C4-2B (cell line): ENCODE measurements at regions not wholly inside any gene's neighbourhood (a gene's known extent, or its start where the extent isn't known, plus 50 kb on each side); places are given as distances from the start of the nearest gene placed in this dataset.

Source experiments
- ZFX ChIP-seq: fragments of 450-650 bp; IDR thresholded peaks from 2 replicates; pipeline ENCODE4 v1.6.1; 2017
- TF ChIP-seq, protein P1 (sequence below): fragments of 450-650 bp; conservative IDR thresholded peaks from 2 replicates; pipeline ENCODE4 v1.5.1; 2017; ENCODE audit warnings: mild to moderate bottlenecking

DNA sequence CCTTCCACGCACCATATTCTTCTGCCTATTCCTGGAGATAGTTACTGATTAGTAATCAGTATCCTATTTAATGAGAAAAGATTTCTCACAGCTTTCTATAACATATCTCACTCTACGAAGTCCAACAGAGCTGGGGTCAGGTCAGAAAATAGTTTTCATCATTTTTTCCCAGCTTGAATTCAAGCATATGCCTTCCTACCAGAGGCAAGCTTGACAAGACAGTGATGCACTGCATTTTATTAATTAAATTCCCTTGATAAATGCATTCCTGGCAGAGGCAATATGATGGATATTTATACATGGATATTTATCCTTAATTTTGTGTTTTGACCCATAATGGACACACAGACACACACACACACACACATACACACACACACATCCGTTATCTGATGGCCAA lies 961.4 kb downstream of the EPHA3 start:
- TF ChIP-seq, protein P1, sequence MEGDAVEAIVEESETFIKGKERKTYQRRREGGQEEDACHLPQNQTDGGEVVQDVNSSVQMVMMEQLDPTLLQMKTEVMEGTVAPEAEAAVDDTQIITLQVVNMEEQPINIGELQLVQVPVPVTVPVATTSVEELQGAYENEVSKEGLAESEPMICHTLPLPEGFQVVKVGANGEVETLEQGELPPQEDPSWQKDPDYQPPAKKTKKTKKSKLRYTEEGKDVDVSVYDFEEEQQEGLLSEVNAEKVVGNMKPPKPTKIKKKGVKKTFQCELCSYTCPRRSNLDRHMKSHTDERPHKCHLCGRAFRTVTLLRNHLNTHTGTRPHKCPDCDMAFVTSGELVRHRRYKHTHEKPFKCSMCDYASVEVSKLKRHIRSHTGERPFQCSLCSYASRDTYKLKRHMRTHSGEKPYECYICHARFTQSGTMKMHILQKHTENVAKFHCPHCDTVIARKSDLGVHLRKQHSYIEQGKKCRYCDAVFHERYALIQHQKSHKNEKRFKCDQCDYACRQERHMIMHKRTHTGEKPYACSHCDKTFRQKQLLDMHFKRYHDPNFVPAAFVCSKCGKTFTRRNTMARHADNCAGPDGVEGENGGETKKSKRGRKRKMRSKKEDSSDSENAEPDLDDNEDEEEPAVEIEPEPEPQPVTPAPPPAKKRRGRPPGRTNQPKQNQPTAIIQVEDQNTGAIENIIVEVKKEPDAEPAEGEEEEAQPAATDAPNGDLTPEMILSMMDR, result no peak
- no peak for TF ChIP-seq ZFX
